HG03175 (cell line): ENCODE measurements at regions not wholly inside any gene's neighbourhood (a gene's known extent, or its start where the extent isn't known, plus 50 kb on each side); places are given as distances from the start of the nearest gene placed in this dataset.

ENCODE experiments used
- ATAC-seq: cut with Tn5 transposase; IDR thresholded peaks from one replicate; pipeline ENCODE4 v1.9.1; 2021; ENCODE audit warnings: mild to moderate bottlenecking, moderate library complexity; ENCODE audit not compliant: unreplicated experiment

GRCh38 chr13:55403887-55404487 is 1736.7 kb upstream of the PRR20A start:
- no peak for ATAC-seq

- no peak for ATAC-seq
Measured at GRCh38 chr13:55410398-55411330, 1730.1 kb upstream of the PRR20A start.

- ATAC-seq, result no peak
Measured at GRCh38 chr13:55418095-55418494, 1722.6 kb upstream of the PRR20A start.

- no peak for ATAC-seq
Measured at GRCh38 chr13:55432814-55433213, 1707.9 kb upstream of the PRR20A start.

- ATAC-seq, result no peak
Measured at GRCh38 chr13:55437162-55437561, 1703.6 kb upstream of the PRR20A start.

- no peak for ATAC-seq
Measured at GRCh38 chr13:55439450-55439849, 1701.3 kb upstream of the PRR20A start.

GRCh38 chr13:55440465-55441085 is 1700.1 kb upstream of the PRR20A start:
- ATAC-seq, result no peak

GRCh38 chr13:55464222-55464621 is 1676.5 kb upstream of the PRR20A start:
- no peak for ATAC-seq

GRCh38 chr13:55467476-55467875 is 1673.2 kb upstream of the PRR20A start:
- ATAC-seq, result no peak

- ATAC-seq, result no peak
Measured at GRCh38 chr13:55483626-55484158, 1657.0 kb upstream of the PRR20A start.

- ATAC-seq, result no peak
Measured at GRCh38 chr13:55493297-55493696, 1647.4 kb upstream of the PRR20A start.

- no peak for ATAC-seq
Measured at GRCh38 chr13:55497486-55497885, 1643.2 kb upstream of the PRR20A start.

GRCh38 chr13:55500694-55501093 is 1640.0 kb upstream of the PRR20A start:
- ATAC-seq, result no peak

GRCh38 chr13:55516610-55517009 is 1624.1 kb upstream of the PRR20A start:
- ATAC-seq, result no peak

- ATAC-seq, result no peak
Measured at GRCh38 chr13:55517312-55517711, 1623.4 kb upstream of the PRR20A start.

- ATAC-seq, result no peak
Measured at GRCh38 chr13:55528434-55528833, 1612.3 kb upstream of the PRR20A start.

GRCh38 chr13:55534306-55534705 is 1606.4 kb upstream of the PRR20A start:
- no peak for ATAC-seq

- no peak for ATAC-seq
Measured at GRCh38 chr13:55538424-55538823, 1602.3 kb upstream of the PRR20A start.

- ATAC-seq, result no peak
Measured at GRCh38 chr13:55543053-55543452, 1597.7 kb upstream of the PRR20A start.

GRCh38 chr13:55550624-55551023 is 1590.1 kb upstream of the PRR20A start:
- no peak for ATAC-seq

GRCh38 chr13:55553701-55554100 is 1587.0 kb upstream of the PRR20A start:
- no peak for ATAC-seq

GRCh38 chr13:55554741-55555140 is 1586.0 kb upstream of the PRR20A start:
- ATAC-seq, result no peak
